H1 (cell line): ENCODE measurements at regions not wholly inside any gene's neighbourhood (a gene's known extent, or its start where the extent isn't known, plus 50 kb on each side); places are given as distances from the start of the nearest gene placed in this dataset.

ENCODE experiments used
- CHD7 ChIP-seq: fragments of 300-600 bp; sonication (generic); IDR thresholded peaks from 2 replicates; pipeline ENCODE4 v1.7.1; 2012; ENCODE audit warnings: low read length, moderate library complexity, mild to moderate bottlenecking, inconsistent platforms; ENCODE audit not compliant: insufficient replicate concordance
- TCF12 ChIP-seq: IDR thresholded peaks from 2 replicates; pipeline ENCODE4 v1.6.1; 2011; ENCODE audit warnings: low read depth, mild to moderate bottlenecking, low read length
- TF ChIP-seq, protein P1 (sequence below): IDR thresholded peaks from 2 replicates; pipeline ENCODE4 v1.6.1; 2012; ENCODE audit warnings: inconsistent platforms

GRCh38 chr3:5828251-5828650, 640.7 kb downstream of the EDEM1 start (continued):
- TF ChIP-seq, protein P1, sequence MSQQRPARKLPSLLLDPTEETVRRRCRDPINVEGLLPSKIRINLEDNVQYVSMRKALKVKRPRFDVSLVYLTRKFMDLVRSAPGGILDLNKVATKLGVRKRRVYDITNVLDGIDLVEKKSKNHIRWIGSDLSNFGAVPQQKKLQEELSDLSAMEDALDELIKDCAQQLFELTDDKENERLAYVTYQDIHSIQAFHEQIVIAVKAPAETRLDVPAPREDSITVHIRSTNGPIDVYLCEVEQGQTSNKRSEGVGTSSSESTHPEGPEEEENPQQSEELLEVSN: no peak
- no peak for TF ChIP-seq TCF12
- TF ChIP-seq CHD7: no peak
